Ishikawa (cell line): ENCODE measurements at regions not wholly inside any gene's neighbourhood (a gene's known extent, or its start where the extent isn't known, plus 50 kb on each side); places are given as distances from the start of the nearest gene placed in this dataset.

Experiments
- CEBPB ChIP-seq: IDR thresholded peaks from 2 replicates; pipeline ENCODE4 v1.6.1; 2012
- CREB1 ChIP-seq: IDR thresholded peaks from 2 replicates; pipeline ENCODE4 v1.6.1; 2012; ENCODE audit warnings: low read depth
- EP300 ChIP-seq: IDR thresholded peaks from 2 replicates; pipeline ENCODE4 v1.6.1; 2012; ENCODE audit warnings: borderline replicate concordance
- FOXM1 ChIP-seq: IDR thresholded peaks from 2 replicates; pipeline ENCODE4 v1.6.1; 2012; ENCODE audit warnings: low read depth, borderline replicate concordance
- RAD21 ChIP-seq: IDR thresholded peaks from 2 replicates; pipeline ENCODE4 v1.6.1; 2012; ENCODE audit warnings: low read depth
- TF ChIP-seq, protein P1 (sequence below): IDR thresholded peaks from 2 replicates; pipeline ENCODE4 v1.6.1; 2012

DNA sequence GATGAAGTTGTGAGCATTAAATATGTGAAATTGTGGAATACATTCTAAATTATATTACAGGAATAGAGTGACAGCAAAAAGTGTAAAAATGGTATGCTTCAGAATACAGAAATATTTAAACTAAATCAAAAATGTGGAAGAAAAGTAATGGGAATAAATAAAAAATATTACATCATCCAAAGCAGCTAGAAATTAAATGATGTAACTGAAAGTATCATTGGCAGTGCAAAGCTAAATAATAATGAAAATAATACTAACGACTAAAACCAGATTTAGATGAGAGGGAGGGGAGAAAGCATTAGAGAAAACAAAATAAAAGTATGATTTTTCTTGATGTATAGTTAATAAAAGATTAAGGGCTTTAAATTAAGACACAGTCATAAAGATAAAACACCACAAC, 1104.0 kb downstream of the EPHA7 start:
- TF ChIP-seq FOXM1 (no peak), EP300 (no peak), CREB1 (no peak), RAD21 (no peak), CEBPB (no peak)
- TF ChIP-seq, protein P1, sequence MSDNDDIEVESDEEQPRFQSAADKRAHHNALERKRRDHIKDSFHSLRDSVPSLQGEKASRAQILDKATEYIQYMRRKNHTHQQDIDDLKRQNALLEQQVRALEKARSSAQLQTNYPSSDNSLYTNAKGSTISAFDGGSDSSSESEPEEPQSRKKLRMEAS = no peak
